Tibial nerve (tissue), 4 donors: ENCODE measurements at regions not wholly inside any gene's neighbourhood (a gene's known extent, or its start where the extent isn't known, plus 50 kb on each side); places are given as distances from the start of the nearest gene placed in this dataset.

ENCODE experiments used
- EP300 ChIP-seq, 2 donors: sonication (generic); formaldehyde crosslinking; IDR thresholded peaks; one replicate each; pipeline ENCODE4 v1.6.1; 2017; ENCODE audit warnings: antibody characterized with exemption in 2 of 2, mild to moderate bottlenecking in 1 of 2
- TF ChIP-seq, protein P1 (sequence below), 5 experiments: fragments of 200-600 bp in 3 of 5; fragments of 450-650 bp in 2 of 5; sonication (generic) in 3 of 5; IDR thresholded peaks; one replicate each; pipeline ENCODE4 v1.5.1; 2016 to 2019; ENCODE audit warnings: antibody characterized with exemption in 5 of 5, mild to moderate bottlenecking in 3 of 5, moderate library complexity in 2 of 5

DNA sequence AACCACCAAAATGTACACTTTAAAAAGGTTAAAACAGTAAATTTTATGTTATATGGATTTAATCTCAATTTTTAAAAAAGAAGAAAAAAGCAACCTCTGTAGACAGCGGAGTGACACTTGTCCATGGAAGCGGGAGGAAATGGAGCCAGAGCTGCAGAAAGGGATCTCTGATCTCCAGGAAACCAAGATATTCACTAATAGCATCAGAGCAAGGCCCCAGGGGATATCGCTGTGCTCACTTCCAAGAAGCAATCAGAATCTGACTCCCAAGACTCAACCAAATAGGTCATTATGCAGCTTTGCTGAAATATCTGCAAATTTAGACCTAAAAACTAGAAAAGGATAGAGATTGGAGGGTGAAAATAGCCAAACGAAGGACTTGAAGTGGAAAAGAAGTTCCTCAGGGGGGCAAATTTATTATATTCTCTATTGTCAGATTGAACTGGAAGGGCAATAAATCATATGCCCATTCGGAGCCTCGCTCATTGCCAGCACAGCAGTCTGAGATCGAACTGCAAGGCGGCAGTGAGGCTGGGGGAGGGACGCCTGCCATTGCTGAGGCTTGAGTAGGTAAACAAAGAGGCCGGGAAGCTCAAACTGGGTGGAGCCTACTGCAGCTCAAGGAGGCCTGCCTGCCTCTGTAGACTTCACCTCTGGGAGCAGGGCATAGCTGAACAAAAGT, 62.0 kb upstream of the ATP2C1 start:
- no peak for TF ChIP-seq EP300 (IDR thresholded peaks at IDR 0.05)
- TF ChIP-seq, protein P1, sequence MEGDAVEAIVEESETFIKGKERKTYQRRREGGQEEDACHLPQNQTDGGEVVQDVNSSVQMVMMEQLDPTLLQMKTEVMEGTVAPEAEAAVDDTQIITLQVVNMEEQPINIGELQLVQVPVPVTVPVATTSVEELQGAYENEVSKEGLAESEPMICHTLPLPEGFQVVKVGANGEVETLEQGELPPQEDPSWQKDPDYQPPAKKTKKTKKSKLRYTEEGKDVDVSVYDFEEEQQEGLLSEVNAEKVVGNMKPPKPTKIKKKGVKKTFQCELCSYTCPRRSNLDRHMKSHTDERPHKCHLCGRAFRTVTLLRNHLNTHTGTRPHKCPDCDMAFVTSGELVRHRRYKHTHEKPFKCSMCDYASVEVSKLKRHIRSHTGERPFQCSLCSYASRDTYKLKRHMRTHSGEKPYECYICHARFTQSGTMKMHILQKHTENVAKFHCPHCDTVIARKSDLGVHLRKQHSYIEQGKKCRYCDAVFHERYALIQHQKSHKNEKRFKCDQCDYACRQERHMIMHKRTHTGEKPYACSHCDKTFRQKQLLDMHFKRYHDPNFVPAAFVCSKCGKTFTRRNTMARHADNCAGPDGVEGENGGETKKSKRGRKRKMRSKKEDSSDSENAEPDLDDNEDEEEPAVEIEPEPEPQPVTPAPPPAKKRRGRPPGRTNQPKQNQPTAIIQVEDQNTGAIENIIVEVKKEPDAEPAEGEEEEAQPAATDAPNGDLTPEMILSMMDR (IDR thresholded peaks at IDR 0.05) = no peak
